H1 (cell line): ENCODE measurements at regions not wholly inside any gene's neighbourhood (a gene's known extent, or its start where the extent isn't known, plus 50 kb on each side); places are given as distances from the start of the nearest gene placed in this dataset.

Source experiments
- CBX8 ChIP-seq: fragments of 300-800, 300-1000 bp; sonication (generic); IDR thresholded peaks from 2 replicates; pipeline ENCODE4 v1.7.1; 2016; ENCODE audit warnings: low read depth, low read length, borderline replicate concordance
- CTCF ChIP-seq, 3 experiments: IDR thresholded peaks; 1 replicate in 2 of 3; 2 replicates in 1 of 3; pipeline versions ENCODE4 v1.5.1 to v1.6.1; 2011; ENCODE audit warnings: low read length in 3 of 3, mild to moderate bottlenecking in 3 of 3, inconsistent platforms in 2 of 3, low read depth in 1 of 3, moderate library complexity in 1 of 3; ENCODE audit not compliant: insufficient read depth in 1 of 3; ENCODE audit errors: control extremely low read depth in 1 of 3
- EZH2 ChIP-seq: fragments of 200-600 bp; sonication (generic); IDR thresholded peaks from 2 replicates; pipeline ENCODE4 v1.7.1; 2012; ENCODE audit warnings: low read depth, mild to moderate bottlenecking, moderate library complexity, low read length, inconsistent platforms; ENCODE audit not compliant: severe bottlenecking

GRCh38 chr1:11374748-11375110 is 101.7 kb downstream of the UBIAD1 start (continued):
- no peak for TF ChIP-seq CTCF (IDR thresholded peaks at IDR 0.05; ENCODE audit: control extremely low read depth in 1 of 3, insufficient read depth in 1 of 3, low read depth in 1 of 3, low read length in 3 of 3)
- TF ChIP-seq CBX8 = no peak
- no peak for TF ChIP-seq EZH2
